ENCODE measurements at regions not wholly inside any gene's neighbourhood (a gene's known extent, or its start where the extent isn't known, plus 50 kb on each side); places are given as distances from the start of the nearest gene placed in this dataset.
A peak's percentile ranks its signal among the peaks of the same experiment; 100 is the strongest.

- DNase-seq (ENCODE audit: low read depth in 2 of 2), result no peak
- TF ChIP-seq CTCF (IDR thresholded peaks at IDR 0.05; ENCODE audit: low read depth, low read length), result no peak
- no peak overlapping the region for H3K4me3 ChIP-seq (replicated peaks in 1 of 2; ENCODE audit: low read depth in 2 of 2, low read length in 2 of 2)
Measured at GRCh38 chr6:148249679-148250375, 92.8 kb upstream of the SASH1 start.

GRCh38 chr6:148250975-148251685 lies 91.5 kb upstream of the SASH1 start:
- DNase-seq (ENCODE audit: low read depth in 2 of 2), result peak; percentile 81 to 86
- peak; percentile 51 for TF ChIP-seq CTCF (IDR thresholded peaks at IDR 0.05; ENCODE audit: low read depth, low read length)

GRCh38 chr6:148251891-148252290 lies 90.7 kb upstream of the SASH1 start:
- DNase-seq (ENCODE audit: low read depth in 2 of 2), result peak in 1 of 2 donors; percentile 59
- no peak overlapping the region for H3K4me3 ChIP-seq (replicated peaks in 1 of 2; ENCODE audit: low read depth in 2 of 2, low read length in 2 of 2)
- TF ChIP-seq CTCF (IDR thresholded peaks at IDR 0.05; ENCODE audit: low read depth, low read length), result no peak

More at GRCh38 chr6:148250975-148251685, 91.5 kb upstream of the SASH1 start:
- no peak overlapping the region for H3K4me3 ChIP-seq (replicated peaks in 1 of 2; ENCODE audit: low read depth in 2 of 2, low read length in 2 of 2)

GRCh38 chr6:148257810-148258209 lies 84.8 kb upstream of the SASH1 start:
- no peak for DNase-seq (ENCODE audit: low read depth in 2 of 2)
- H3K4me3 ChIP-seq (replicated peaks in 1 of 2; ENCODE audit: low read depth in 2 of 2, low read length in 2 of 2), result no peak overlapping the region
- TF ChIP-seq CTCF (IDR thresholded peaks at IDR 0.05; ENCODE audit: low read depth, low read length), result no peak

GRCh38 chr6:148258868-148259267 lies 83.8 kb upstream of the SASH1 start:
- H3K4me3 ChIP-seq (replicated peaks in 1 of 2; ENCODE audit: low read depth in 2 of 2, low read length in 2 of 2), result no peak overlapping the region
- no peak for DNase-seq (ENCODE audit: low read depth in 2 of 2)
- no peak for TF ChIP-seq CTCF (IDR thresholded peaks at IDR 0.05; ENCODE audit: low read depth, low read length)

- TF ChIP-seq CTCF (IDR thresholded peaks at IDR 0.05; ENCODE audit: low read depth, low read length), result no peak
- no peak for DNase-seq (ENCODE audit: low read depth in 2 of 2)
- no peak overlapping the region for H3K4me3 ChIP-seq (replicated peaks in 1 of 2; ENCODE audit: low read depth in 2 of 2, low read length in 2 of 2)
Measured at GRCh38 chr6:148261470-148261869, 81.2 kb upstream of the SASH1 start.
